ENCODE measurements at regions not wholly inside any gene's neighbourhood (a gene's known extent, or its start where the extent isn't known, plus 50 kb on each side); places are given as distances from the start of the nearest gene placed in this dataset.
A peak's percentile ranks its signal among the peaks of the same experiment; 100 is the strongest.

- DNase-seq (no peak), ATAC-seq (ENCODE audit: low read depth in 2 of 2) (no peak)
- H3K4me3 Mint-ChIP-seq, result no peak overlapping the region
- no peak overlapping the region for H3K27ac Mint-ChIP-seq
- peaks cover 0 to 16% (median 12%) of the 10 kb centered on the region in 3 donors for H3K27me3 Mint-ChIP-seq
- H3K9me3 Mint-ChIP-seq, result peaks cover 0 to 2% (median 0%) of the 10 kb centered on the region in 7 donors
- H3K4me1 Mint-ChIP-seq, result peaks cover 0 to under 1% (median 0%) of the 10 kb centered on the region in 3 donors
- peaks cover 0 to under 1% of the 10 kb centered on the region in 2 donors for H3K36me3 Mint-ChIP-seq
Observed at GRCh38 chr13:111556496-111556895, 236.1 kb downstream of the TEX29 start.

- H3K27ac Mint-ChIP-seq, result no peak overlapping the region
- ATAC-seq (ENCODE audit: low read depth in 2 of 2) (no peak), DNase-seq (no peak)
- H3K36me3 Mint-ChIP-seq, result peaks cover 0 to 6% of the 10 kb centered on the region in 2 donors
- H3K4me1 Mint-ChIP-seq, result no peaks in the 10 kb centered on the region
- H3K4me3 Mint-ChIP-seq, result no peak overlapping the region
- peaks cover 0 to 18% (median 16%) of the 10 kb centered on the region in 3 donors for H3K27me3 Mint-ChIP-seq
- peaks cover 0 to 4% (median 0%) of the 10 kb centered on the region in 7 donors for H3K9me3 Mint-ChIP-seq
Observed at GRCh38 chr13:111557921-111558699, 237.7 kb downstream of the TEX29 start.

GRCh38 chr13:111558700-111559088, 238.3 kb downstream of the TEX29 start:
- ATAC-seq (ENCODE audit: low read depth in 2 of 2) (no peak), DNase-seq (no peak)
- H3K27me3 Mint-ChIP-seq, result peaks cover 0 to 18% (median 16%) of the 10 kb centered on the region in 3 donors
- H3K4me3 Mint-ChIP-seq, result no peak overlapping the region
- H3K9me3 Mint-ChIP-seq, result peaks cover 0 to 4% (median 0%) of the 10 kb centered on the region in 7 donors
- no peaks in the 10 kb centered on the region for H3K4me1 Mint-ChIP-seq
- peaks cover 0 to 6% of the 10 kb centered on the region in 2 donors for H3K36me3 Mint-ChIP-seq
- no peak overlapping the region for H3K27ac Mint-ChIP-seq

- Mint-ChIP-seq H3K27me3 (peaks cover 0 to 23% (median 18%) of the 10 kb centered on the region in 3 donors), H3K4me3 (no peak overlapping the region), H3K4me1 (no peaks in the 10 kb centered on the region), H3K9me3 (peaks cover 0 to 4% (median 0%) of the 10 kb centered on the region in 7 donors), H3K36me3 (peaks cover 0 to 6% of the 10 kb centered on the region in 2 donors), H3K27ac (no peak overlapping the region)
- DNase-seq (no peak), ATAC-seq (ENCODE audit: low read depth in 2 of 2) (no peak)
Observed at GRCh38 chr13:111559612-111560403, 239.4 kb downstream of the TEX29 start.

GRCh38 chr13:111561091-111561781, 240.8 kb downstream of the TEX29 start:
- Mint-ChIP-seq H3K27ac (no peak overlapping the region), H3K36me3 (peaks cover 0 to 6% of the 10 kb centered on the region in 2 donors), H3K4me3 (no peak overlapping the region), H3K9me3 (peaks cover 0 to 4% (median 0%) of the 10 kb centered on the region in 7 donors), H3K27me3 (peaks cover 0 to 23% (median 18%) of the 10 kb centered on the region in 3 donors), H3K4me1 (no peaks in the 10 kb centered on the region)
- no peak for DNase-seq
- no peak for ATAC-seq (ENCODE audit: low read depth in 2 of 2)

GRCh38 chr13:111562716-111563115, 242.3 kb downstream of the TEX29 start:
- H3K36me3 Mint-ChIP-seq, result peaks cover 0 to 6% of the 10 kb centered on the region in 2 donors
- no peak overlapping the region for H3K27ac Mint-ChIP-seq
- peaks cover 0 to 16% (median 15%) of the 10 kb centered on the region in 3 donors for H3K27me3 Mint-ChIP-seq
- H3K4me1 Mint-ChIP-seq, result no peaks in the 10 kb centered on the region
- H3K9me3 Mint-ChIP-seq, result peaks cover 0 to 11% (median 2%) of the 10 kb centered on the region in 7 donors
- H3K4me3 Mint-ChIP-seq, result no peak overlapping the region
- no peak for ATAC-seq (ENCODE audit: low read depth in 2 of 2)
- no peak for DNase-seq

- Mint-ChIP-seq H3K27ac (no peak overlapping the region), H3K4me3 (no peak overlapping the region), H3K27me3 (peaks cover 0 to 15% (median 11%) of the 10 kb centered on the region in 3 donors), H3K9me3 (peaks cover 0 to 17% (median 7%) of the 10 kb centered on the region in 7 donors), H3K4me1 (no peaks in the 10 kb centered on the region), H3K36me3 (peaks cover 0 to 12% of the 10 kb centered on the region in 2 donors)
- DNase-seq (no peak), ATAC-seq (ENCODE audit: low read depth in 2 of 2) (no peak)
Observed at GRCh38 chr13:111564606-111565005, 244.2 kb downstream of the TEX29 start.

- peaks cover 0 to 15% (median 6%) of the 10 kb centered on the region in 3 donors for H3K27me3 Mint-ChIP-seq
Observed at GRCh38 chr13:111565400-111565799, 245.0 kb downstream of the TEX29 start.

GRCh38 chr13:111566567-111566966, 246.1 kb downstream of the TEX29 start:
- H3K9me3 Mint-ChIP-seq, result peaks cover 0 to 15% (median 7%) of the 10 kb centered on the region in 7 donors
- H3K27ac Mint-ChIP-seq, result no peak overlapping the region
- no peaks in the 10 kb centered on the region for H3K4me1 Mint-ChIP-seq
- DNase-seq, result no peak
- H3K27me3 Mint-ChIP-seq, result peaks cover 0 to 11% (median 6%) of the 10 kb centered on the region in 3 donors
- H3K36me3 Mint-ChIP-seq, result peaks cover 0 to 10% of the 10 kb centered on the region in 2 donors
- ATAC-seq (ENCODE audit: low read depth in 2 of 2), result no peak
- H3K4me3 Mint-ChIP-seq, result no peak overlapping the region

More at GRCh38 chr13:111565400-111565799, 245.0 kb downstream of the TEX29 start:
- Mint-ChIP-seq H3K36me3 (peaks cover 0 to 12% of the 10 kb centered on the region in 2 donors), H3K9me3 (peaks cover 0 to 17% (median 7%) of the 10 kb centered on the region in 7 donors), H3K4me3 (no peak overlapping the region), H3K27ac (no peak overlapping the region), H3K4me1 (no peaks in the 10 kb centered on the region)
- ATAC-seq (ENCODE audit: low read depth in 2 of 2) (no peak), DNase-seq (no peak)

GRCh38 chr13:111567637-111568036, 247.2 kb downstream of the TEX29 start:
- peaks cover 0 to 13% (median 7%) of the 10 kb centered on the region in 7 donors for H3K9me3 Mint-ChIP-seq
- H3K27me3 Mint-ChIP-seq, result peaks cover 0 to 6% (median 6%) of the 10 kb centered on the region in 3 donors
- ATAC-seq (ENCODE audit: low read depth in 2 of 2), result no peak
- H3K36me3 Mint-ChIP-seq, result peaks cover 0 to 6% of the 10 kb centered on the region in 2 donors
- H3K27ac Mint-ChIP-seq, result no peak overlapping the region
- DNase-seq, result no peak
- no peaks in the 10 kb centered on the region for H3K4me1 Mint-ChIP-seq
- peak overlapping the region in 1 of 8 donors; percentile 37 for H3K4me3 Mint-ChIP-seq

- Mint-ChIP-seq H3K36me3 (peaks cover 0 to 6% of the 10 kb centered on the region in 2 donors), H3K4me1 (no peaks in the 10 kb centered on the region), H3K9me3 (peaks cover 1 to 13% (median 7%) of the 10 kb centered on the region in 7 donors), H3K27ac (no peak overlapping the region), H3K4me3 (no peak overlapping the region), H3K27me3 (peaks cover 0 to 6% (median 6%) of the 10 kb centered on the region in 3 donors)
- ATAC-seq (ENCODE audit: low read depth in 2 of 2) (no peak), DNase-seq (no peak)
Observed at GRCh38 chr13:111568290-111568689, 247.8 kb downstream of the TEX29 start.

GRCh38 chr13:111570911-111571310, 250.5 kb downstream of the TEX29 start:
- no peak overlapping the region for H3K27ac Mint-ChIP-seq
- H3K27me3 Mint-ChIP-seq, result peaks cover 0 to 6% (median 0%) of the 10 kb centered on the region in 3 donors
- ATAC-seq (ENCODE audit: low read depth in 2 of 2) (no peak), DNase-seq (no peak)
- H3K9me3 Mint-ChIP-seq, result peaks cover 15 to 28% (median 21%) of the 10 kb centered on the region in 7 donors
- no peak overlapping the region for H3K4me3 Mint-ChIP-seq
- H3K36me3 Mint-ChIP-seq, result peaks cover 7 to 22% of the 10 kb centered on the region in 2 donors
- no peaks in the 10 kb centered on the region for H3K4me1 Mint-ChIP-seq
